ENCODE measurements at regions not wholly inside any gene's neighbourhood (a gene's known extent, or its start where the extent isn't known, plus 50 kb on each side); places are given as distances from the start of the nearest gene placed in this dataset.

DNA sequence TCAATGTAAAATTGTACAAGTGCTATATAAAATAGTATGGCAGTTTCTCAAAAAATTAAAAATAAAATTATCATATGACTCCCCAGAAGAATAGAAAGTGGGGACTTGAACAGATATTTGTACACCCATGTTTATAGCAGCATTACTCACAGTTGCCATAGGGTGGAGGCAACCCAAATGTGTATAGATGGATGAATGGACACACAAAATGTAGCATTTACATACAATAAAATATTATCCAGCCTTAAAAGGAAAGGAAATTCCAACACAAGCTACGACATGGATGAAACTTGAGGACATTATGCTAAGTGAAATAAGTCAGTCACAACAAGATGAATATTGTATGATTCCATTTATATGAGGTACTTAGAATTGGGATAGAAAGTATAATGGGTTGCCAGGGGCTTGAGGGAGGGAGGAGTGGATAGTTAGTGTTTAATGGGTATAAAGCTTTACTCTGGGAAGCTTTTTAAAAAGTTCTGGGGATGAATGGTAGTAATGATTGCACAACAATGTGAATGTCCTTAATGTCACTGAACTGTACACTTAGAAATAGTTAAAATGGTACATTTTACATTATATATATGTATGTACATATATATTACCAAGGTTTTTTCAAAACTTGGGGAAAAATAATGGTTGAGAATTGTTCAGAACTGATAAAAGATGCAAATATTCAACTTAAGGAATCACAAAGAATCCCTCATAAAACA, 53.0 kb upstream of the ADORA3 start:
- TF ChIP-seq ZNF565 (CRISPR knock-in tag; conservative IDR thresholded peaks at IDR 0.05; ENCODE audit: low read depth) (no peak), ZNF70 (CRISPR knock-in tag; IDR thresholded peaks at IDR 0.05) (no peak)
